Kidney (tissue), 13 donors: ENCODE measurements at regions not wholly inside any gene's neighbourhood (a gene's known extent, or its start where the extent isn't known, plus 50 kb on each side); places are given as distances from the start of the nearest gene placed in this dataset.

Experiments
- DNase-seq, 5 donors: peaks; one replicate each; pipeline ENCODE4 v3.0.0-alpha.2; 2013 to 2020
- FAIRE-seq: peaks from 2 replicates; lab custom pipeline; 2012; peaks lifted over from hg19 to GRCh38; lab: Jason Lieb, UNC
- H3K27ac ChIP-seq, 2 donors: one replicate each; pipeline ENCODE4 v1.7.0; 2013; ENCODE audit warnings: low read depth in 2 of 2, low read length in 2 of 2, inconsistent platforms in 1 of 2
- H3K27me3 ChIP-seq: one replicate; pipeline ENCODE4 v1.7.1; 2013; ENCODE audit warnings: low read length, inconsistent platforms; ENCODE audit not compliant: control insufficient read depth, insufficient read depth
- H3K36me3 ChIP-seq, 3 donors: one replicate each; pipeline versions ENCODE4 v1.7.0 to v1.7.1; 2013; ENCODE audit warnings: low read length in 3 of 3, control low read depth in 1 of 3, inconsistent platforms in 1 of 3; ENCODE audit not compliant: insufficient read depth in 3 of 3, control insufficient read depth in 2 of 3
- H3K4me1 ChIP-seq, 3 donors: one replicate each; pipeline versions ENCODE4 v1.7.0 to v1.7.1; 2013; ENCODE audit warnings: low read length in 3 of 3, inconsistent platforms in 1 of 3, low read depth in 1 of 3; ENCODE audit not compliant: control insufficient read depth in 2 of 3, insufficient read depth in 2 of 3
- H3K4me3 ChIP-seq, 3 donors: one replicate each; pipeline versions ENCODE4 v1.7.0 to v1.8.1; 2013; ENCODE audit warnings: low read length in 3 of 3, control low read depth in 1 of 3, inconsistent platforms in 1 of 3
- H3K9ac ChIP-seq, 3 donors: one replicate each; pipeline versions ENCODE4 v1.7.0 to v1.7.1; 2013; ENCODE audit warnings: low read length in 3 of 3, control low read depth in 1 of 3, inconsistent platforms in 1 of 3
- H3K9me3 ChIP-seq, 3 donors: one replicate each; pipeline versions ENCODE4 v1.7.0 to v1.7.1; 2013; ENCODE audit warnings: low read length in 3 of 3, control low read depth in 1 of 3, inconsistent platforms in 1 of 3; ENCODE audit not compliant: control insufficient read depth in 2 of 3, insufficient read depth in 1 of 3
- intact Hi-C: fragments of 100-400 bp; cut with DNase I; formaldehyde crosslinking; loops from one replicate; pipeline ENCODE4 v1.11.1; 2022
- TF ChIP-seq, protein P1 (sequence below): IDR thresholded peaks from 3 replicates; pipeline ENCODE4 v1.5.1; 2012; ENCODE audit warnings: mild to moderate bottlenecking, moderate library complexity, borderline replicate concordance; ENCODE audit not compliant: insufficient read depth; ENCODE audit errors: extremely low read depth
- donor health status: control.
- donor health status: control.
- donor health status: control.
- donor health status: control.
- donor health status: control.
- donor health status: DM: yes; HTN: yes; CAD: no.
- donor health status: Normal renal cell carcinoma (clear cell type).

DNA sequence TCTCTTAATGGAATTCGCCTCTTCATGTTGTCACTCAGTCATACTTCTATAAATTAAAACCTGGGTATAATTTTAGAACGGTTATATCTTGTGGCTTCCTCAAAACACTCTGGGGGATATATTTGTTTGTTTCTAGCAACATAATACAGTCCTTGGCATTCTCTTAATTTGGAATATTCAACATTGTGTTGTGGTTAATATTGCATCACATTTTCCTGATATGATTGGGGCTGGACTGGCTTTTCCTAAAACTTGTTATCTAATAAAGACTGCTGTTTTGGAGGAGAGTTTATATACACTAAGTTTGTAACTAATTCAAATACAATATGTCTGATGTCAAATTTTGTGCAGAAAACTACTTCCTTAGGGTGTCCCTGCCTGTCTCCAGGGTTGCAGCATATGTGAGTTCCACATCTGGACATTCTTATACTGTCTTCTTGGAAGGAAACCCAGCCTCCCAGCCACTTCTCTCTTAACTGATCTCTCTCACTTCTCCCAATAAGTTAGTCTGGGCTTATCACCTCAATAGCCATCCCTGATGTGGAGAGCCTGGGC, 892.6 kb downstream of the MRPL39 start:
- no peak for FAIRE-seq

DNA sequence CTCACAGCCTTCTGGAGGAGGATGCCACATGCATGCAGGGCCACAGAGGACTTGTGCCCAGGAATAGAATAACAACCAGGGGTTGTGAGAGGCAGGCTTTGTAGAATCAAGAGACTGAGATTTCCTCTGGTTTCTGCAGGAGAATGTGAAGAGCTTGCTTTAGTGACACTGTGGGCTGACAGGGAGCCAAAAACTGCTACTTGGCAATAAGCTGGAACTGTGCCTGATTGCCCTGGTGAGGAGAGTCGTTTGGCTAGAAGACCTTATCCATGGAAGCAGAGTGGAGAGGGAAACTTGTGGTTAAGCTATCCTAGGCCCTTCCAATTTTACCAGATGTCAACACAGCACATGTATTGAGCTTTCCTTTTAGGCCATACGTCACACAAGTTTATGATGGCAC, 902.1 kb downstream of the MRPL39 start:
- Histone ChIP-seq H3K9me3 (no peaks in the 10 kb centered on the region), H3K9ac (no peak overlapping the region), H3K27ac (no peak overlapping the region), H3K4me1 (no peaks in the 10 kb centered on the region), H3K4me3 (no peak overlapping the region), H3K27me3 (no peaks in the 10 kb centered on the region), H3K36me3 (no peaks in the 10 kb centered on the region)
- no peak for FAIRE-seq
- intact Hi-C loops, result no loop called here
- no peak for DNase-seq
- TF ChIP-seq, protein P1, sequence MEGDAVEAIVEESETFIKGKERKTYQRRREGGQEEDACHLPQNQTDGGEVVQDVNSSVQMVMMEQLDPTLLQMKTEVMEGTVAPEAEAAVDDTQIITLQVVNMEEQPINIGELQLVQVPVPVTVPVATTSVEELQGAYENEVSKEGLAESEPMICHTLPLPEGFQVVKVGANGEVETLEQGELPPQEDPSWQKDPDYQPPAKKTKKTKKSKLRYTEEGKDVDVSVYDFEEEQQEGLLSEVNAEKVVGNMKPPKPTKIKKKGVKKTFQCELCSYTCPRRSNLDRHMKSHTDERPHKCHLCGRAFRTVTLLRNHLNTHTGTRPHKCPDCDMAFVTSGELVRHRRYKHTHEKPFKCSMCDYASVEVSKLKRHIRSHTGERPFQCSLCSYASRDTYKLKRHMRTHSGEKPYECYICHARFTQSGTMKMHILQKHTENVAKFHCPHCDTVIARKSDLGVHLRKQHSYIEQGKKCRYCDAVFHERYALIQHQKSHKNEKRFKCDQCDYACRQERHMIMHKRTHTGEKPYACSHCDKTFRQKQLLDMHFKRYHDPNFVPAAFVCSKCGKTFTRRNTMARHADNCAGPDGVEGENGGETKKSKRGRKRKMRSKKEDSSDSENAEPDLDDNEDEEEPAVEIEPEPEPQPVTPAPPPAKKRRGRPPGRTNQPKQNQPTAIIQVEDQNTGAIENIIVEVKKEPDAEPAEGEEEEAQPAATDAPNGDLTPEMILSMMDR, result no peak

More for the DNA sequence above, 892.6 kb downstream of the MRPL39 start:
- Histone ChIP-seq H3K27me3 (no peaks in the 10 kb centered on the region), H3K9me3 (no peaks in the 10 kb centered on the region), H3K27ac (no peak overlapping the region), H3K4me1 (no peaks in the 10 kb centered on the region), H3K9ac (no peak overlapping the region), H3K36me3 (no peaks in the 10 kb centered on the region), H3K4me3 (no peak overlapping the region)
- TF ChIP-seq, protein P1, result no peak
- intact Hi-C loops, result no loop called here
- no peak for DNase-seq

DNA sequence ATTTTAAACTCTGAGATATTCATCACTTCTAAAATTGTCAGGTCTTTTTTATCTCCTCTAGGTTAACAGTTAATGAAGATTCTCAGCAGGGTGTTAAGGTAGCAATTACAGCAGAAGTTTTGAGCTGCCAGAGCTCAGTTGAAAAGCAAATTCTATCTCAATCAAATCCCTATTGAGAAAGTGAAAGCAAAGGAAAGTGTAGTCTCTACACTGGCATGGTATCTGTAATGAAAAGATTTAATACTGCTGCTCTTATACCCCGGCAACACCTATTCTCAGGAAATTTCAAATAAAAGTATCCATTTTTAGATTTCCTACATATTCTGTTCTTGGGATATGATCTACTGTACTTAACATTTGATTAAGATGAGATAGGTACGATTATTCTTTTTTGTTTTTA, 913.5 kb downstream of the MRPL39 start:
- FAIRE-seq, result no peak
- intact Hi-C loops, result no loop called here
- Histone ChIP-seq H3K27ac (no peak overlapping the region), H3K4me3 (peak overlapping the region in 1 of 3 donors; percentile 52), H3K4me1 (no peaks in the 10 kb centered on the region), H3K9me3 (no peaks in the 10 kb centered on the region), H3K36me3 (no peaks in the 10 kb centered on the region), H3K27me3 (no peaks in the 10 kb centered on the region), H3K9ac (no peak overlapping the region)
- DNase-seq, result no peak
- TF ChIP-seq, protein P1, result no peak

DNA sequence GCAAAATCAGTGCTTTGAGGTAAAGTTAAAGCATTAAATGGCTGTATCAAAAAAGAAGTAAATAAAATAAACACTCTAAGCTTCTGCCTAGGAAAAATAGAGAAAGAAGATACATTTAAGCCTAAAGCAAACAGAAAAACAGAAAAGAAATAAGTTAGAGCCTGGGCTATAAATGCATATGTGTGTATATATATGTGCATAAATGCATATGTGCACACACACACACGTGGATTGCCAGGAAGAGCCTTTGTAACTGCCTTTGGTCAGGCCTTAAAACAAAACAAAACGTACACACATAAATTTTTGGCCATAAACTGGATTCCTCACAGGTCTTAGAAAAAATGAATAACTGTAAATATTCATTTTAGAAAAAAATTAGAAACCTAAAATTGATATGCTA, 925.8 kb downstream of the MRPL39 start:
- Histone ChIP-seq H3K9ac (no peak overlapping the region), H3K27me3 (no peaks in the 10 kb centered on the region), H3K9me3 (no peaks in the 10 kb centered on the region), H3K4me3 (no peak overlapping the region), H3K27ac (no peak overlapping the region), H3K36me3 (no peaks in the 10 kb centered on the region), H3K4me1 (no peaks in the 10 kb centered on the region)
- TF ChIP-seq, protein P1, result no peak
- DNase-seq (no peak), FAIRE-seq (no peak)
- intact Hi-C loops, result no loop called here
